Kidney (tissue), 13 donors: ENCODE measurements at regions not wholly inside any gene's neighbourhood (a gene's known extent, or its start where the extent isn't known, plus 50 kb on each side); places are given as distances from the start of the nearest gene placed in this dataset.

Experiments used
- DNase-seq, 5 donors: peaks; one replicate each; pipeline ENCODE4 v3.0.0-alpha.2; 2013 to 2020
- FAIRE-seq: peaks from 2 replicates; lab custom pipeline; 2012; peaks lifted over from hg19 to GRCh38; lab: Jason Lieb, UNC
- H3K27ac ChIP-seq, 2 donors: one replicate each; pipeline ENCODE4 v1.7.0; 2013; ENCODE audit warnings: low read depth in 2 of 2, low read length in 2 of 2, inconsistent platforms in 1 of 2
- H3K27me3 ChIP-seq: one replicate; pipeline ENCODE4 v1.7.1; 2013; ENCODE audit warnings: low read length, inconsistent platforms; ENCODE audit not compliant: control insufficient read depth, insufficient read depth
- H3K36me3 ChIP-seq, 3 donors: one replicate each; pipeline versions ENCODE4 v1.7.0 to v1.7.1; 2013; ENCODE audit warnings: low read length in 3 of 3, control low read depth in 1 of 3, inconsistent platforms in 1 of 3; ENCODE audit not compliant: insufficient read depth in 3 of 3, control insufficient read depth in 2 of 3
- H3K4me1 ChIP-seq, 3 donors: one replicate each; pipeline versions ENCODE4 v1.7.0 to v1.7.1; 2013; ENCODE audit warnings: low read length in 3 of 3, inconsistent platforms in 1 of 3, low read depth in 1 of 3; ENCODE audit not compliant: control insufficient read depth in 2 of 3, insufficient read depth in 2 of 3
- H3K4me3 ChIP-seq, 3 donors: one replicate each; pipeline versions ENCODE4 v1.7.0 to v1.8.1; 2013; ENCODE audit warnings: low read length in 3 of 3, control low read depth in 1 of 3, inconsistent platforms in 1 of 3
- H3K9ac ChIP-seq, 3 donors: one replicate each; pipeline versions ENCODE4 v1.7.0 to v1.7.1; 2013; ENCODE audit warnings: low read length in 3 of 3, control low read depth in 1 of 3, inconsistent platforms in 1 of 3
- H3K9me3 ChIP-seq, 3 donors: one replicate each; pipeline versions ENCODE4 v1.7.0 to v1.7.1; 2013; ENCODE audit warnings: low read length in 3 of 3, control low read depth in 1 of 3, inconsistent platforms in 1 of 3; ENCODE audit not compliant: control insufficient read depth in 2 of 3, insufficient read depth in 1 of 3
- intact Hi-C: fragments of 100-400 bp; cut with DNase I; formaldehyde crosslinking; loops from one replicate; pipeline ENCODE4 v1.11.1; 2022
- TF ChIP-seq, protein P1 (sequence below): IDR thresholded peaks from 3 replicates; pipeline ENCODE4 v1.5.1; 2012; ENCODE audit warnings: mild to moderate bottlenecking, moderate library complexity, borderline replicate concordance; ENCODE audit not compliant: insufficient read depth; ENCODE audit errors: extremely low read depth
- donor health status: control.
- donor health status: control.
- donor health status: control.
- donor health status: control.
- donor health status: control.
- donor health status: DM: yes; HTN: yes; CAD: no.
- donor health status: Normal renal cell carcinoma (clear cell type).

DNA sequence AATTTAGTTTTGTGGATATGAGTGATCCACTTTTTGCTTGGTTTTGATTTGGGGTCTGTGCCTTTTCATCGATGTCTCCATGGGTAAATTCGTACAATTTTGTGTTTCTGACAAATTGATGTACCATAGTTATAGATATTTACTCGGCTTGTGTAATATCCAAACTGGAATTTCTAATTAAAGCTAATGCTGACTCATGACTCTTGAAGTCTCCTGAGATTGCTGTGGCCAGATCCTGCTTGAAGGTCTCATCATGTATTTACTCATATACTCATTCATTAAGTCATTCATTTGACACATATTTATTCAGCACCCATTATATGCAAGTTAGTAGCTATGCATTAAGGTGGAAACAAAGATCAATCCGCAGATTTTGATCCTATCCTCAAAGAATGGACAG lies 423.2 kb downstream of the RWDD3 start:
- H3K9ac ChIP-seq = no peak overlapping the region
- H3K27me3 ChIP-seq = no peaks in the 10 kb centered on the region
- no peaks in the 10 kb centered on the region for H3K36me3 ChIP-seq
- no peak overlapping the region for H3K27ac ChIP-seq
- DNase-seq = no peak
- no peak overlapping the region for H3K4me3 ChIP-seq
- no peaks in the 10 kb centered on the region for H3K9me3 ChIP-seq
- no peaks in the 10 kb centered on the region for H3K4me1 ChIP-seq
- FAIRE-seq = no peak
- intact Hi-C loops = no loop called here
- TF ChIP-seq, protein P1, sequence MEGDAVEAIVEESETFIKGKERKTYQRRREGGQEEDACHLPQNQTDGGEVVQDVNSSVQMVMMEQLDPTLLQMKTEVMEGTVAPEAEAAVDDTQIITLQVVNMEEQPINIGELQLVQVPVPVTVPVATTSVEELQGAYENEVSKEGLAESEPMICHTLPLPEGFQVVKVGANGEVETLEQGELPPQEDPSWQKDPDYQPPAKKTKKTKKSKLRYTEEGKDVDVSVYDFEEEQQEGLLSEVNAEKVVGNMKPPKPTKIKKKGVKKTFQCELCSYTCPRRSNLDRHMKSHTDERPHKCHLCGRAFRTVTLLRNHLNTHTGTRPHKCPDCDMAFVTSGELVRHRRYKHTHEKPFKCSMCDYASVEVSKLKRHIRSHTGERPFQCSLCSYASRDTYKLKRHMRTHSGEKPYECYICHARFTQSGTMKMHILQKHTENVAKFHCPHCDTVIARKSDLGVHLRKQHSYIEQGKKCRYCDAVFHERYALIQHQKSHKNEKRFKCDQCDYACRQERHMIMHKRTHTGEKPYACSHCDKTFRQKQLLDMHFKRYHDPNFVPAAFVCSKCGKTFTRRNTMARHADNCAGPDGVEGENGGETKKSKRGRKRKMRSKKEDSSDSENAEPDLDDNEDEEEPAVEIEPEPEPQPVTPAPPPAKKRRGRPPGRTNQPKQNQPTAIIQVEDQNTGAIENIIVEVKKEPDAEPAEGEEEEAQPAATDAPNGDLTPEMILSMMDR = no peak

DNA sequence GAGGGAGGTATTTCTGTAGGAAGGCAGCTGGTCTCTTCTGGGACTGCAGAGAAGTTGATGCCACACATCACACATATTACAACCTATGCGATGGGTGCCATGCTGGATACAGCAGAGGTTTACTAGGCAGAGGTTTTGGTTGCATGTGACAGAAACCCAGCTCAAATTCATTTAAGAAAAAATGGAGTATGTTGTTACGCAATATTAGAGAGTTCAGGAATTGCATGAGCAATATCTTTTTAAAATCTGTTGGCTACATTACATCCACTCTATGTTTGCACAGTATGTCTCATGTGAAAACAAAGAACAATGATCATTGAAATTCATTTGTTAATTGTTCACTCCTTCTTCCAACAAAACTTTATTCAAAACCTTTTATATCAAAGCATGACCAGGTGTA lies 425.2 kb downstream of the RWDD3 start:
- FAIRE-seq (no peak), DNase-seq (no peak)
- H3K27ac ChIP-seq = no peak overlapping the region
- TF ChIP-seq, protein P1 = no peak
- H3K4me1 ChIP-seq = no peaks in the 10 kb centered on the region
- no peak overlapping the region for H3K9ac ChIP-seq
- H3K27me3 ChIP-seq = no peaks in the 10 kb centered on the region
- no peaks in the 10 kb centered on the region for H3K36me3 ChIP-seq
- H3K9me3 ChIP-seq = peaks cover 0 to 7% (median 4%) of the 10 kb centered on the region in 3 donors
- intact Hi-C loops = no loop called here
- no peak overlapping the region for H3K4me3 ChIP-seq

DNA sequence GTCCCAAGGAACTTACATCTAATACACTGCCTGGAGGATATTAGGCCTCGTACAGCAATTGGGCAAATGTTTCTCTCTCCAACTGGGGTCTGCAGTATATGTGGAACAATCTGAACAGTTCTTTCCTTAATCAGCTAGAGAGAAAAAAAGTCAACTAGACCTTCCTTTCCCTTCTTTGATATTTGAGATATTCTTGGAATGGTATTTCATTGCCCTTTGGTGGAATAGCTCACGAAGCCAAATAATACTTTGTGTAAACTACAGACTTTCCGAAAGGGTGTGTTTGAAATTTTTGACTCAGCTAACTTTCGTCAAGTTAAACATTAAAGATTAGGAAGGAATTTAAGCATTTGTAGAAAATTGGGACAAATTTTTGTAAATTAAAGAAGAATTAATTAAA lies 425.6 kb downstream of the RWDD3 start:
- peaks cover 0 to 7% (median 4%) of the 10 kb centered on the region in 3 donors for H3K9me3 ChIP-seq

More for the DNA sequence above, 425.6 kb downstream of the RWDD3 start:
- intact Hi-C loops = no loop called here
- no peaks in the 10 kb centered on the region for H3K36me3 ChIP-seq
- no peak overlapping the region for H3K9ac ChIP-seq
- no peak overlapping the region for H3K27ac ChIP-seq
- TF ChIP-seq, protein P1 = no peak
- H3K4me3 ChIP-seq = no peak overlapping the region
- H3K27me3 ChIP-seq = no peaks in the 10 kb centered on the region
- DNase-seq (no peak), FAIRE-seq (no peak)
- no peaks in the 10 kb centered on the region for H3K4me1 ChIP-seq
